ENCODE measurements at regions not wholly inside any gene's neighbourhood (a gene's known extent, or its start where the extent isn't known, plus 50 kb on each side); places are given as distances from the start of the nearest gene placed in this dataset.
"Not testable (repeated sequence)": the region's sequence is repeated elsewhere in the genome, so short reads cannot be mapped to it uniquely, and the experiment has no call there.

DNA sequence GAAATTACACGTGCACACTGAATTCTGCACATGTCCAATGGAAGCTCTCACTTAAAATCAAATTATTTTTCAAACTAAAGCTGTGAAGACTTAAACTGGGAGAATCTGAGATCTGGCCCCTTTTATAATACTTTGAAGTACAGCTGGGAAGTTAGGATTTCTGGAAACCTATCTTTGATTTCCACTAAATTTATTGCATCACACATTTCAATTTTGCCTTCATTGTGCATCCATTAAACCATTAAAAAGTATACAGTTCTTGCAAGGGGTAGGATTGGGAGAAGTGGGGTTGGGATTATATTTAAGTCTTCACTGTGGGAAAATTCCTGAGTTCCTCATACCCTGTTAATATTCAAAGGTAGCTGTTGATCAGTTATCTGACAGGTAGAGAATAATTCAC lies 1229.6 kb upstream of the ZEB2 start:
- H3K9me3 ChIP-seq = no peaks in the 10 kb centered on the region
- ATAC-seq = no peak
- peaks cover 3 to 46% (median 6%) of the 10 kb centered on the region in 3 donors for H3K4me1 ChIP-seq
- no peak overlapping the region for H3K27ac ChIP-seq
- no peak overlapping the region for H3K4me3 ChIP-seq
- no peak for TF ChIP-seq POLR2A (IDR thresholded peaks at IDR 0.05)
- TF ChIP-seq EP300 (IDR thresholded peaks at IDR 0.05) = no peak
- TF ChIP-seq POLR2AphosphoS5 (IDR thresholded peaks at IDR 0.05) = no peak
- TF ChIP-seq, protein P1, sequence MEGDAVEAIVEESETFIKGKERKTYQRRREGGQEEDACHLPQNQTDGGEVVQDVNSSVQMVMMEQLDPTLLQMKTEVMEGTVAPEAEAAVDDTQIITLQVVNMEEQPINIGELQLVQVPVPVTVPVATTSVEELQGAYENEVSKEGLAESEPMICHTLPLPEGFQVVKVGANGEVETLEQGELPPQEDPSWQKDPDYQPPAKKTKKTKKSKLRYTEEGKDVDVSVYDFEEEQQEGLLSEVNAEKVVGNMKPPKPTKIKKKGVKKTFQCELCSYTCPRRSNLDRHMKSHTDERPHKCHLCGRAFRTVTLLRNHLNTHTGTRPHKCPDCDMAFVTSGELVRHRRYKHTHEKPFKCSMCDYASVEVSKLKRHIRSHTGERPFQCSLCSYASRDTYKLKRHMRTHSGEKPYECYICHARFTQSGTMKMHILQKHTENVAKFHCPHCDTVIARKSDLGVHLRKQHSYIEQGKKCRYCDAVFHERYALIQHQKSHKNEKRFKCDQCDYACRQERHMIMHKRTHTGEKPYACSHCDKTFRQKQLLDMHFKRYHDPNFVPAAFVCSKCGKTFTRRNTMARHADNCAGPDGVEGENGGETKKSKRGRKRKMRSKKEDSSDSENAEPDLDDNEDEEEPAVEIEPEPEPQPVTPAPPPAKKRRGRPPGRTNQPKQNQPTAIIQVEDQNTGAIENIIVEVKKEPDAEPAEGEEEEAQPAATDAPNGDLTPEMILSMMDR (IDR thresholded peaks at IDR 0.05) = no peak
- H3K36me3 ChIP-seq = no peaks in the 10 kb centered on the region
- WGBS, 2 donors (ENCODE audit: low coverage in 1 of 2) = 57 to 76% methylated on average over 1 of the region's 1 CpG
- no peaks in the 10 kb centered on the region for H3K27me3 ChIP-seq

GRCh38 chr2:145748927-145749326 lies 1229.0 kb upstream of the ZEB2 start:
- Histone ChIP-seq H3K27me3 (no peaks in the 10 kb centered on the region), H3K9me3 (no peaks in the 10 kb centered on the region), H3K4me3 (no peak overlapping the region), H3K27ac (no peak overlapping the region), H3K4me1 (peaks cover 3 to 46% (median 6%) of the 10 kb centered on the region in 3 donors), H3K36me3 (no peaks in the 10 kb centered on the region)
- TF ChIP-seq POLR2AphosphoS5 (IDR thresholded peaks at IDR 0.05) = no peak
- no peak for TF ChIP-seq POLR2A (IDR thresholded peaks at IDR 0.05)
- TF ChIP-seq, protein P1 (IDR thresholded peaks at IDR 0.05) = no peak
- TF ChIP-seq EP300 (IDR thresholded peaks at IDR 0.05) = no peak
- ATAC-seq = no peak
- WGBS, 2 donors (ENCODE audit: low coverage in 1 of 2) = 68 to 85% methylated on average over 2 of the region's 2 CpGs

DNA sequence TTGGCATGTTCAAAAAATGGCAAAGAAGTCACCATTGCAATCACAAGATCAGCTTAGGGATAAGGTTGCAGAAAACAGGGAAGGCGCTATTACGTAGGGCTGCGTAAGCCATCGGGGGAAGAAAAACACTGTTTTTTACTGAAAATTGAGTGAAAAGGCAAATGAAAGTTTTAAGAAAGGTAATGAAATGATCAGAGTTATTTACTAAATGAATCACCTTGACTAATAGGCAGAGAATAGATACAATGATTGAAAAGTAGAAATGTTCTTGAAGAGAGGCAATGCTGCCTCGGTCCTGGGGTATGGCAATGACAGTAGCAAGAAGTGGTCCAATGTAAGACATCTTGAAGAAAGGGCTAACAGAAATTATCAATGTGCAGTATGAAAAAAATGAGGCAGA lies 1227.8 kb upstream of the ZEB2 start:
- 93 to 97% methylated on average over 2 to 5 of the region's 5 CpGs for WGBS, 2 donors (ENCODE audit: low coverage in 1 of 2)
- Histone ChIP-seq H3K4me3 (no peak overlapping the region), H3K9me3 (no peaks in the 10 kb centered on the region), H3K27me3 (no peaks in the 10 kb centered on the region), H3K36me3 (no peaks in the 10 kb centered on the region), H3K4me1 (peaks cover 3 to 37% (median 6%) of the 10 kb centered on the region in 3 donors), H3K27ac (no peak overlapping the region)
- no peak for ATAC-seq
- TF ChIP-seq, protein P1 (IDR thresholded peaks at IDR 0.05) = no peak
- TF ChIP-seq POLR2AphosphoS5 (IDR thresholded peaks at IDR 0.05) (no peak), EP300 (IDR thresholded peaks at IDR 0.05) (no peak), POLR2A (IDR thresholded peaks at IDR 0.05) (no peak)

DNA sequence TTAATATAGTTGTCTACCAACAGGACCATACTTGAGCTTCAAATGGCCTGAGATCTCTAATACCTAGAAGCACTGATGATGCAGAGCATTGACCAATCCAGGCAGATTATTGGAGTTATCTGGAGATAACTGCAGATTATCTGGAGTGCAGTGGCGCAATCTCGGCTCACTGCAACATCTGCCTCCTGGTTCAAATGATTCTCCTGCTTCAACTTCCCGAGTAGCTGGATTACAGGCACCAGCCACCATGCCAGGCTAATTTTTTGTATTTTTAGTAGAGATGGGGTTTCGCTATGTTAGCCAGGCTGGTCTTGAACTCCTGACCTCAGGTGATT lies 1225.4 kb upstream of the ZEB2 start:
- peaks cover 0 to 14% (median 0%) of the 10 kb centered on the region in 3 donors for H3K4me1 ChIP-seq
- H3K4me3 ChIP-seq, ATAC-seq, H3K27me3 ChIP-seq, H3K9me3 ChIP-seq, H3K36me3 ChIP-seq, H3K27ac ChIP-seq: not testable (repeated sequence)
- 91 to 95% methylated on average over 4 of the region's 4 CpGs for WGBS, 2 donors (ENCODE audit: low coverage in 1 of 2)

GRCh38 chr2:145744541-145745386 lies 1224.8 kb upstream of the ZEB2 start:
- no peak for ATAC-seq
- Histone ChIP-seq H3K4me3 (no peak overlapping the region), H3K9me3 (no peaks in the 10 kb centered on the region), H3K4me1 (peaks cover 0 to 8% (median 0%) of the 10 kb centered on the region in 3 donors), H3K27me3 (no peaks in the 10 kb centered on the region), H3K27ac (no peak overlapping the region), H3K36me3 (no peaks in the 10 kb centered on the region)
- 57 to 69% methylated on average over 4 of the region's 4 CpGs for WGBS, 2 donors (ENCODE audit: low coverage in 1 of 2)
- TF ChIP-seq, protein P1 (IDR thresholded peaks at IDR 0.05) = no peak
- TF ChIP-seq POLR2AphosphoS5 (IDR thresholded peaks at IDR 0.05) = no peak
- no peak for TF ChIP-seq EP300 (IDR thresholded peaks at IDR 0.05)
- TF ChIP-seq POLR2A (IDR thresholded peaks at IDR 0.05) = no peak
